ENCODE measurements at regions not wholly inside any gene's neighbourhood (a gene's known extent, or its start where the extent isn't known, plus 50 kb on each side); places are given as distances from the start of the nearest gene placed in this dataset.

DNA sequence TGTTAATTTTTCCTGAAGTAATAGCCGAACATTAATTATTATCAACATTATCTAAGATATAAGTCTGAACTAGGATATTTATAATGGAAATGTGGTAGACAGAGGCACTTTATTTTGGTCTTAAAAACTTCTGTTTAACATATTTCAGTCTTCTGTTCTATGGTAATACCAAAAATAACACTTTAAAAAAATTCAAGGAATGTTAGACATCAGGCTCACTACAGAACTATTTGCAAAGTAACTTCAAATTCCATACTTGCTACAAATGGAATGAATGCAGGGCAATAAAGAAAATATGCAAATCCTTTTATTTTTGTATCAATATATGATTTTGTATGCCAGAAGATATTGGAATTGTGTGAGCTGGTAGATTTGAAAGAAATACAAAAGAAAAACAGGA lies 345.5 kb upstream of the DSEL start:
- no peaks in the 10 kb centered on the region for H3K9me2 ChIP-seq (ENCODE audit: insufficient read depth)
- 0 out of 2 replicates have a peak overlapping the region, but pooled peaks have one; percentile 8 for H3K4me3 ChIP-seq
- peak overlapping the region; percentile 14; the same call in 1 of the 2 replicates for H2AFZ ChIP-seq
- in situ Hi-C loops (cut with MboI) = loop anchor here (25.0 kb wide), 1 partner anchor 625 kb away; no protein-coding TSS in a partner anchor
- H4K20me1 ChIP-seq (ENCODE audit: insufficient read depth) = no peaks in the 10 kb centered on the region
- H3K4me1 ChIP-seq (ENCODE audit: insufficient read depth) = peaks cover 47% of the 10 kb centered on the region
- H3K9ac ChIP-seq = no peak overlapping the region
- peak; percentile 37 for DNase-seq
- H3K79me2 ChIP-seq (ENCODE audit: insufficient read depth) = no peaks in the 10 kb centered on the region
- H3F3A ChIP-seq (ENCODE audit: insufficient read depth) = peaks cover 37% of the 10 kb centered on the region
- peak overlapping the region; percentile 4; the same call in 1 of the 2 replicates for H3K27ac ChIP-seq
- no peak for TF ChIP-seq EZH2 (IDR thresholded peaks at IDR 0.05; ENCODE audit: insufficient read depth, poor library complexity, severe bottlenecking)
- TF ChIP-seq EZH2phosphoT487 (IDR thresholded peaks at IDR 0.05; ENCODE audit: insufficient read depth, low read depth) = no peak
- H3K4me2 ChIP-seq (ENCODE audit: unreplicated experiment) = peak overlapping the region; percentile 48
- no peaks in the 10 kb centered on the region for H3K27me3 ChIP-seq (replicated peaks; ENCODE audit: insufficient read depth)
- no peaks in the 10 kb centered on the region for H3K9me3 ChIP-seq (ENCODE audit: low read depth)
- no peaks in the 10 kb centered on the region for H3K36me3 ChIP-seq (ENCODE audit: low read depth)
- 90 to 100% methylated on average over 1 of the region's 1 CpG for WGBS, 2 experiments (ENCODE audit: low coverage in 1 of 2, low lambda C conversion rate in 2 of 2, missing lambda C conversion rate in 2 of 2)

DNA sequence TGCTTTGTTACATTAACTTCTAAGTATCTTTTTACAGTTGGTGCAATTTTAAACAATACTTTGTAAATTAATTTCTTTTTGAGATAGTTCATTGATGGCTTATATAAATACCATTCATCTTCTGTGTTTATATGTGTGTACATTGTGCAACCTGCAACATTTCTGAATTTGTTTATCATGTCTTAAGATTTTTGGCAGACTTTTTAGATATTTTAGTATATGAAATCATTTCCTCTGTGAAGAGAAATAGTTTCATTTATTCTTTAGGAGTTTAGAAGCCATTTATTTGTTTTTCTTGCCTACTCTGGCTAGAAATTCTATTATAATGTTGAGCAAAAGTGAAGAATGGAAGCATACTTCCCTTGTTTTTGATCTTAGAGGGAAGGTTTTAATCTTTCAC lies 337.8 kb upstream of the DSEL start:
- Histone ChIP-seq H3K27ac (peak overlapping the region; percentile 5; the same call in 1 of the 2 replicates), H3K36me3 (ENCODE audit: low read depth) (no peaks in the 10 kb centered on the region), H3K27me3 (replicated peaks; ENCODE audit: insufficient read depth) (no peaks in the 10 kb centered on the region), H3K9me2 (ENCODE audit: insufficient read depth) (no peaks in the 10 kb centered on the region), H3K4me3 (peak overlapping the region; percentile 3; the same call in 1 of the 2 replicates), H3F3A (ENCODE audit: insufficient read depth) (peaks cover 10% of the 10 kb centered on the region; the same call in 1 of the 2 replicates), H4K20me1 (ENCODE audit: insufficient read depth) (no peaks in the 10 kb centered on the region), H3K4me2 (ENCODE audit: unreplicated experiment) (peak overlapping the region; percentile 6), H2AFZ (peak overlapping the region; percentile 60), H3K79me2 (ENCODE audit: insufficient read depth) (no peaks in the 10 kb centered on the region), H3K9ac (no peak overlapping the region), H3K9me3 (ENCODE audit: low read depth) (no peaks in the 10 kb centered on the region), H3K4me1 (ENCODE audit: insufficient read depth) (peaks cover 12% of the 10 kb centered on the region)
- no peak for TF ChIP-seq EZH2 (IDR thresholded peaks at IDR 0.05; ENCODE audit: insufficient read depth, poor library complexity, severe bottlenecking)
- no peak for TF ChIP-seq EZH2phosphoT487 (IDR thresholded peaks at IDR 0.05; ENCODE audit: insufficient read depth, low read depth)
- in situ Hi-C loops (cut with MboI) = loop anchor here (25.0 kb wide), 1 partner anchor 617 kb away; no protein-coding TSS in a partner anchor
- DNase-seq = peak; percentile 32

DNA sequence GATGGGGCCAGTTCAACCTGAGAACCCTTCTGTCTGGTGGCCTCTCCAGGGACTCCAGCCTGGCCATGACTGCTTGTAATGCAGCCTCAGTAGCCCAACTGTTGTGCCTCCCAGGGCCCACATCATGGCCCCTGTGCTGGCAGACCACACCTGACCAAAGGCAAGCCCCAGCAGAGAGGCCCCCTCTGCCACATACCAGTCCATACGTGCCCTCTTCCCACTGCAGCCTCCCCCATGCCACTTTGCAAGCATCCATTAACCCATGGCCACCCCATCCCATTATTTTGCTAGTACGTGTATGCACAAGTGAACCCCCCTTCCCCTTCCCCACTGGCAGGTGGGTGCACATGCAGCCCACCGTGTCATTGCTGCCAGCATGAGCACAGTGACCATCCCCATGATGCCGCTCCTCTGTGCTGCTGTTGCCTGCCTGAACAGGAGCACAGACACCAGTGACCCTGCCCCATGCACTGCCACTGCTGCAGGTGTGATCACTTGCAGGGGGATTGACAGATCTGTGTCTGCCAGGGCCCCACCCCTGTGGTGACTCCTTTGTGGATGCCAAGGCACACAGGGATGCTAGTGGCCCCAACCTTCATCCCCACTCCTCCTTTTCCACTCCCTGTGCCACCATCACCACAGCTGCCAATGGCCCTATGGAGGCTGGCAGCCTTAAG lies 330.0 kb upstream of the DSEL start:
- no peak overlapping the region for H3K4me3 ChIP-seq
- no peaks in the 10 kb centered on the region for H3K27me3 ChIP-seq (replicated peaks; ENCODE audit: insufficient read depth)
- no peak for DNase-seq
- no peaks in the 10 kb centered on the region for H3K4me1 ChIP-seq (ENCODE audit: insufficient read depth)
- H3K27ac ChIP-seq = no peak overlapping the region
- H4K20me1 ChIP-seq (ENCODE audit: insufficient read depth) = no peaks in the 10 kb centered on the region
- no peak overlapping the region for H3K4me2 ChIP-seq (ENCODE audit: unreplicated experiment)
- no peak overlapping the region for H2AFZ ChIP-seq
- no peaks in the 10 kb centered on the region for H3K9me3 ChIP-seq (ENCODE audit: low read depth)
- 90 to 92% methylated on average over 4 of the region's 4 CpGs for WGBS, 2 experiments (ENCODE audit: low coverage in 1 of 2, low lambda C conversion rate in 2 of 2, missing lambda C conversion rate in 2 of 2)
- TF ChIP-seq EZH2 (IDR thresholded peaks at IDR 0.05; ENCODE audit: insufficient read depth, poor library complexity, severe bottlenecking) = no peak
- TF ChIP-seq EZH2phosphoT487 (IDR thresholded peaks at IDR 0.05; ENCODE audit: insufficient read depth, low read depth) = no peak
- in situ Hi-C loops (cut with MboI) = no loop called here
- no peaks in the 10 kb centered on the region for H3K36me3 ChIP-seq (ENCODE audit: low read depth)
- H3K9ac ChIP-seq = no peak overlapping the region
- H3F3A ChIP-seq (ENCODE audit: insufficient read depth) = no peaks in the 10 kb centered on the region
- no peaks in the 10 kb centered on the region for H3K9me2 ChIP-seq (ENCODE audit: insufficient read depth)
- no peaks in the 10 kb centered on the region for H3K79me2 ChIP-seq (ENCODE audit: insufficient read depth)

DNA sequence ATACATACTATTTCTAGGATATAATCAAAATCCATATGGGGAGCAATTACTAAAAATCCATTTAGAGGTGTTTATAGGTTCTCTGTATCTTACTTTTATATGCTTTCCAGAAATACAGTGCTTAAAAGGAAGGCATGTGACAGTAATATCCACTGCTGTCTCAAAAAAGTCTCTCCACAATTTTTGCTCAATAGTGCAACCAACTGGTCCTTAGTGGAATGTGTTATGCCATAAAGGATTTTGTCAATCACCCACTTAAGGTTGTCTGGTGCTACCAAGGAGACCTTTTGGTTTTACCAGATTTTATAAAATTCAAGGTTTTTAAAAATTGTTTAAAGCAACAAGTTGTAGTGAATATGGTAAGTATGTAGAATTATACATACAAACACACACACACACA lies 328.5 kb upstream of the DSEL start:
- H3K4me1 ChIP-seq (ENCODE audit: insufficient read depth) = no peaks in the 10 kb centered on the region
- in situ Hi-C loops (cut with MboI) = no loop called here
- H3K4me3 ChIP-seq = no peak overlapping the region
- no peak overlapping the region for H3K4me2 ChIP-seq (ENCODE audit: unreplicated experiment)
- no peaks in the 10 kb centered on the region for H3K9me3 ChIP-seq (ENCODE audit: low read depth)
- H3K27me3 ChIP-seq (replicated peaks; ENCODE audit: insufficient read depth) = no peaks in the 10 kb centered on the region
- DNase-seq = peak; percentile 24
- H4K20me1 ChIP-seq (ENCODE audit: insufficient read depth) = no peaks in the 10 kb centered on the region
- H3K36me3 ChIP-seq (ENCODE audit: low read depth) = 0 out of 2 replicates have a peak, but pooled peaks cover 4% of the 10 kb centered on the region
- no peaks in the 10 kb centered on the region for H3K9me2 ChIP-seq (ENCODE audit: insufficient read depth)
- H3K79me2 ChIP-seq (ENCODE audit: insufficient read depth) = no peaks in the 10 kb centered on the region
- H2AFZ ChIP-seq = no peak overlapping the region
- no peaks in the 10 kb centered on the region for H3F3A ChIP-seq (ENCODE audit: insufficient read depth)
- TF ChIP-seq EZH2 (IDR thresholded peaks at IDR 0.05; ENCODE audit: insufficient read depth, poor library complexity, severe bottlenecking) = no peak
- TF ChIP-seq EZH2phosphoT487 (IDR thresholded peaks at IDR 0.05; ENCODE audit: insufficient read depth, low read depth) = no peak
- H3K27ac ChIP-seq = no peak overlapping the region
- no peak overlapping the region for H3K9ac ChIP-seq

Data from GM23248 (cell line).